ENCODE measurements at regions not wholly inside any gene's neighbourhood (a gene's known extent, or its start where the extent isn't known, plus 50 kb on each side); places are given as distances from the start of the nearest gene placed in this dataset.

DNA sequence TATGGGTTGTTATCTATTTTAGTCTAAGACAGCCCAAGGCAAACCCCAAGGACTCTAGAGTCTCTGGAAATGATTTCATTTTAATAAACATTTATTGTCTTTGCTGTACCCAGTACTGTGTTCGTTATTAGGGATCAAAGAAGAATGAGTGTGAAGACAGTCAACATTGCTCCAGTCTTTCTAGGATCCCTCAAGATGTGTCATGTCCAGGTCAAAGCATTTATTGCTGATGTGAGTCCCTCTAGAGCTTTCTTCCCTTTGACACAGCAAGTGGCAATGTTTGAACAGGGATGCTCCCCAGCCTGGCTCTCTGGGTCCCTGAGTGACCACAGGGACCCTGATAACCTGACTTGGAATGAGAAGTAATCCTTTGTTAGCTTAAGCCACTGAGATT, 123.1 kb upstream of the STK17B start:
- TF ChIP-seq CTCF (IDR thresholded peaks at IDR 0.05; ENCODE audit: poor library complexity): no peak
- no peak for TF ChIP-seq EZH2 (IDR thresholded peaks at IDR 0.05; ENCODE audit: borderline replicate concordance)
- no peak for TF ChIP-seq EZH2phosphoT487 (IDR thresholded peaks at IDR 0.05; ENCODE audit: low read depth, severe bottlenecking, unreplicated experiment)

Data from hepatocyte (in vitro differentiated cells).